Thyroid gland (tissue), 4 donors: ENCODE measurements at regions not wholly inside any gene's neighbourhood (a gene's known extent, or its start where the extent isn't known, plus 50 kb on each side); places are given as distances from the start of the nearest gene placed in this dataset.

Experiments
- POLR2A ChIP-seq, 2 donors: fragments of 450-650 bp; IDR thresholded peaks; one replicate each; pipeline ENCODE4 v1.6.1; 2017; ENCODE audit warnings: antibody characterized with exemption in 2 of 2, mild to moderate bottlenecking in 2 of 2, moderate library complexity in 1 of 2
- TF ChIP-seq, protein P1 (sequence below), 6 experiments: fragments of 200-600 bp in 3 of 6; fragments of 450-650 bp in 3 of 6; sonication (generic) in 3 of 6; IDR thresholded peaks; one replicate each; pipeline ENCODE4 v1.5.1; 2016 to 2019; ENCODE audit warnings: antibody characterized with exemption in 6 of 6, mild to moderate bottlenecking in 2 of 6, inconsistent platforms in 1 of 6, moderate library complexity in 1 of 6

- TF ChIP-seq, protein P1, sequence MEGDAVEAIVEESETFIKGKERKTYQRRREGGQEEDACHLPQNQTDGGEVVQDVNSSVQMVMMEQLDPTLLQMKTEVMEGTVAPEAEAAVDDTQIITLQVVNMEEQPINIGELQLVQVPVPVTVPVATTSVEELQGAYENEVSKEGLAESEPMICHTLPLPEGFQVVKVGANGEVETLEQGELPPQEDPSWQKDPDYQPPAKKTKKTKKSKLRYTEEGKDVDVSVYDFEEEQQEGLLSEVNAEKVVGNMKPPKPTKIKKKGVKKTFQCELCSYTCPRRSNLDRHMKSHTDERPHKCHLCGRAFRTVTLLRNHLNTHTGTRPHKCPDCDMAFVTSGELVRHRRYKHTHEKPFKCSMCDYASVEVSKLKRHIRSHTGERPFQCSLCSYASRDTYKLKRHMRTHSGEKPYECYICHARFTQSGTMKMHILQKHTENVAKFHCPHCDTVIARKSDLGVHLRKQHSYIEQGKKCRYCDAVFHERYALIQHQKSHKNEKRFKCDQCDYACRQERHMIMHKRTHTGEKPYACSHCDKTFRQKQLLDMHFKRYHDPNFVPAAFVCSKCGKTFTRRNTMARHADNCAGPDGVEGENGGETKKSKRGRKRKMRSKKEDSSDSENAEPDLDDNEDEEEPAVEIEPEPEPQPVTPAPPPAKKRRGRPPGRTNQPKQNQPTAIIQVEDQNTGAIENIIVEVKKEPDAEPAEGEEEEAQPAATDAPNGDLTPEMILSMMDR (IDR thresholded peaks at IDR 0.05): no peak
- TF ChIP-seq POLR2A (IDR thresholded peaks at IDR 0.05): no peak
Measured at GRCh38 chr9:108479989-108480652, 375.7 kb downstream of the ACTL7B start.
